ENCODE measurements at regions not wholly inside any gene's neighbourhood (a gene's known extent, or its start where the extent isn't known, plus 50 kb on each side); places are given as distances from the start of the nearest gene placed in this dataset.

DNA sequence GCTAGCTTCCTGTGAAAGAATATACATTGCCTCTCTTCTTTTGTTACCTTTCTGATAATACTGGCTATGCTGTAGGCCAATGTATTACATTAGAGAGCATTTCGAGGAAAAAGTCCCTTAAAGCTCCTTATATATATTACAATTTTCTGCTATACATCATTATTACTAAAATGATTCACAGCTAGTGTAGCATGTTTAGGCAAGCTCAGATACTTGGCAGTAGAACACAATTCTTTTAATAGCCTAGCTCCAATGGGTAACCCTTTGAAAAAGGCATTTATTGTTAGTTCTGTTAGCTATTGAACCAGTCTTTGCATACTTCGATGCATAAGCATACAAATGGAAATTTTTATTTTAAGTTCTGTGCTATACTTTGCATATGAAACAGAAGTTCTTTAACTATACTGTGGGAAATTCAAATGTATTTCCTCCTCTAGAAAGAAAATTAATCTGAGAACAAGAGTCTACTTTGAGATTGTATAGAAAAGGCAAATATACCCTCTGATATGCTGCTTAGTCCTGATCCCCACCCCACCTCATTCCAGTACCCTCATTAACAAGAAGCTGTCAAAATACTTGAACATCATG is 55.6 kb upstream of the SKAP2 start:
- Histone ChIP-seq H3K27ac (no peak overlapping the region), H3K4me1 (ENCODE audit: control insufficient read depth in 1 of 2, low read depth in 2 of 2) (no peaks in the 10 kb centered on the region), H3K36me3 (no peaks in the 10 kb centered on the region), H3K27me3 (replicated peaks; ENCODE audit: insufficient read depth) (no peaks in the 10 kb centered on the region), H3K4me3 (no peak overlapping the region), H3K9me3 (no peaks in the 10 kb centered on the region)
- TF ChIP-seq, protein P1, sequence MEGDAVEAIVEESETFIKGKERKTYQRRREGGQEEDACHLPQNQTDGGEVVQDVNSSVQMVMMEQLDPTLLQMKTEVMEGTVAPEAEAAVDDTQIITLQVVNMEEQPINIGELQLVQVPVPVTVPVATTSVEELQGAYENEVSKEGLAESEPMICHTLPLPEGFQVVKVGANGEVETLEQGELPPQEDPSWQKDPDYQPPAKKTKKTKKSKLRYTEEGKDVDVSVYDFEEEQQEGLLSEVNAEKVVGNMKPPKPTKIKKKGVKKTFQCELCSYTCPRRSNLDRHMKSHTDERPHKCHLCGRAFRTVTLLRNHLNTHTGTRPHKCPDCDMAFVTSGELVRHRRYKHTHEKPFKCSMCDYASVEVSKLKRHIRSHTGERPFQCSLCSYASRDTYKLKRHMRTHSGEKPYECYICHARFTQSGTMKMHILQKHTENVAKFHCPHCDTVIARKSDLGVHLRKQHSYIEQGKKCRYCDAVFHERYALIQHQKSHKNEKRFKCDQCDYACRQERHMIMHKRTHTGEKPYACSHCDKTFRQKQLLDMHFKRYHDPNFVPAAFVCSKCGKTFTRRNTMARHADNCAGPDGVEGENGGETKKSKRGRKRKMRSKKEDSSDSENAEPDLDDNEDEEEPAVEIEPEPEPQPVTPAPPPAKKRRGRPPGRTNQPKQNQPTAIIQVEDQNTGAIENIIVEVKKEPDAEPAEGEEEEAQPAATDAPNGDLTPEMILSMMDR (IDR thresholded peaks at IDR 0.05): no peak
- no peak for ATAC-seq (ENCODE audit: insufficient number of reproducible peaks, low FRiP score, low read depth)
- DNase-seq (ENCODE audit: low spot score): no peak

DNA sequence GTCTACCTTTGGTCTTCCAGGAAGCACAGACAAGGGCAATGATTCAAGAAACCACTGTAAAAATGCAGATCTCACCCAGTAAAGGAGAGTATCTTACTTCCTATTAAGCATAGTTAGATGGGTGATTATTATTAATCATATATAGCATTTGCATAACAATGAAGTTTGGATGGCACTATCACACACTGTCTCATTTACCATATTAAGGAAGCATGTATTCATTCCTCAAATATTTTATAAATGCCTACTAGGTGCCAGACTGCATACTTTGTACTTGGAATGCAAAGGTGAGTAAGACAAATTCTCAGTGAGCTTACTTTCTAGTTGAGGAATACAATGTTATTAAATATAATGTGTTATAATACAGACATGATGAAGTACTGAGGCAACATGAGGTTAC is 53.9 kb upstream of the SKAP2 start:
- no peak overlapping the region for H3K27ac ChIP-seq
- TF ChIP-seq, protein P1 (IDR thresholded peaks at IDR 0.05): no peak
- H3K27me3 ChIP-seq (replicated peaks; ENCODE audit: insufficient read depth): no peaks in the 10 kb centered on the region
- ATAC-seq (ENCODE audit: insufficient number of reproducible peaks, low FRiP score, low read depth): no peak
- no peaks in the 10 kb centered on the region for H3K4me1 ChIP-seq (ENCODE audit: control insufficient read depth in 1 of 2, low read depth in 2 of 2)
- no peaks in the 10 kb centered on the region for H3K36me3 ChIP-seq
- DNase-seq (ENCODE audit: low spot score): no peak
- no peak overlapping the region for H3K4me3 ChIP-seq
- H3K9me3 ChIP-seq: no peaks in the 10 kb centered on the region

DNA sequence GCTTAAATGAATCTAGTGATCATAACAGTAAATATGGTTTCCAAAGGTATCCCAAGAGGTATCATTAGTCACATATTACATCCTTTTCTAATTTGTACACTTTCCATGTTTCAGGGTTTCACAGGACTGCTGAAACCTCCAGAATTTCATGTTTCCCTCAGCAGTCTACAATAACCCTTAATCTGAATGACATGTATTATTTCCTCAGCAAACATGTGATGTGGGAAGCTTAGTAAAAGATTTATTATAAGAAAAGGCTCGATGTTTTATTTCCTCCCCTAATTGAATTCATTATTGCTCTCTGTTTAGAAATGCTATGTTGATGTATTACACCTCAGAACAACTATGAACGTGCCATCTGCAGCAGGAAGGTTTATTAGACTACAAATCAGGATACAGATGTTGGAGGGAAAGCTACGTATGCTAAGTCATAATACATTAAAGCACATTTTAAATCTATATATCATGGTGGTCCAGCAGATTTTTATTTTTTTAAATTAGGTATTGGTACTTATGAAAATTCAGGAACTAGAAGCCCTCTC is 52.5 kb upstream of the SKAP2 start:
- no peaks in the 10 kb centered on the region for H3K4me1 ChIP-seq (ENCODE audit: control insufficient read depth in 1 of 2, low read depth in 2 of 2)
- no peak overlapping the region for H3K27ac ChIP-seq
- DNase-seq (ENCODE audit: low spot score) (no peak), ATAC-seq (ENCODE audit: insufficient number of reproducible peaks, low FRiP score, low read depth) (no peak)
- H3K4me3 ChIP-seq: no peak overlapping the region
- H3K27me3 ChIP-seq (replicated peaks; ENCODE audit: insufficient read depth): no peaks in the 10 kb centered on the region
- H3K9me3 ChIP-seq: no peaks in the 10 kb centered on the region
- TF ChIP-seq, protein P1 (IDR thresholded peaks at IDR 0.05): no peak
- H3K36me3 ChIP-seq: no peaks in the 10 kb centered on the region

DNA sequence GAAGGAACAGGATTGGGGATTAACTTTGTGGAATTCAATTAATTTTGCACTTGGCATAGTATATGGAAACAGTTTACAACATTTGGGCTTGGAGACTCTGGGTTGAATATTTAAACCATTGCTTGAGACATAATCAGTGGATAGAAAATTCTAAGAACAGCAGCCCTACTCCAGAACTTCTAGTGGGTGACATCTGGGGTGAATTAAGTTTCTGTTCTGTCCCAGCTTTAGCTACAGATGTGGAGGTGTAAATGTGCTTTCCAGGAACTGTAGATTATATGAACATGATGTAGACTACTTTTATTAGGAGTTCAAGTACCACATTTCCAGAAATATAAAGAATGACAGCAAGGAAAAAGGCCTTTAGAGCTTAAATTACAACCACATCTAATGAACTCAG is 51.9 kb upstream of the SKAP2 start:
- DNase-seq (ENCODE audit: low spot score) (no peak), ATAC-seq (ENCODE audit: insufficient number of reproducible peaks, low FRiP score, low read depth) (no peak)
- Histone ChIP-seq H3K4me1 (ENCODE audit: control insufficient read depth in 1 of 2, low read depth in 2 of 2) (no peaks in the 10 kb centered on the region), H3K27ac (no peak overlapping the region), H3K27me3 (replicated peaks; ENCODE audit: insufficient read depth) (no peaks in the 10 kb centered on the region), H3K4me3 (no peak overlapping the region), H3K36me3 (no peaks in the 10 kb centered on the region), H3K9me3 (no peaks in the 10 kb centered on the region)
- TF ChIP-seq, protein P1 (IDR thresholded peaks at IDR 0.05): no peak
